ENCODE measurements at regions not wholly inside any gene's neighbourhood (a gene's known extent, or its start where the extent isn't known, plus 50 kb on each side); places are given as distances from the start of the nearest gene placed in this dataset.

- TF ChIP-seq, protein P1, sequence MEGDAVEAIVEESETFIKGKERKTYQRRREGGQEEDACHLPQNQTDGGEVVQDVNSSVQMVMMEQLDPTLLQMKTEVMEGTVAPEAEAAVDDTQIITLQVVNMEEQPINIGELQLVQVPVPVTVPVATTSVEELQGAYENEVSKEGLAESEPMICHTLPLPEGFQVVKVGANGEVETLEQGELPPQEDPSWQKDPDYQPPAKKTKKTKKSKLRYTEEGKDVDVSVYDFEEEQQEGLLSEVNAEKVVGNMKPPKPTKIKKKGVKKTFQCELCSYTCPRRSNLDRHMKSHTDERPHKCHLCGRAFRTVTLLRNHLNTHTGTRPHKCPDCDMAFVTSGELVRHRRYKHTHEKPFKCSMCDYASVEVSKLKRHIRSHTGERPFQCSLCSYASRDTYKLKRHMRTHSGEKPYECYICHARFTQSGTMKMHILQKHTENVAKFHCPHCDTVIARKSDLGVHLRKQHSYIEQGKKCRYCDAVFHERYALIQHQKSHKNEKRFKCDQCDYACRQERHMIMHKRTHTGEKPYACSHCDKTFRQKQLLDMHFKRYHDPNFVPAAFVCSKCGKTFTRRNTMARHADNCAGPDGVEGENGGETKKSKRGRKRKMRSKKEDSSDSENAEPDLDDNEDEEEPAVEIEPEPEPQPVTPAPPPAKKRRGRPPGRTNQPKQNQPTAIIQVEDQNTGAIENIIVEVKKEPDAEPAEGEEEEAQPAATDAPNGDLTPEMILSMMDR (IDR thresholded peaks at IDR 0.05) = no peak
- TF ChIP-seq POLR2A (IDR thresholded peaks at IDR 0.05) = no peak
Observed at GRCh38 chr11:134733646-134734045, 321.6 kb upstream of the B3GAT1 start.

Data from heart left ventricle (tissue), 13 donors.